GM18951 (cell line): ENCODE measurements at regions not wholly inside any gene's neighbourhood (a gene's known extent, or its start where the extent isn't known, plus 50 kb on each side); places are given as distances from the start of the nearest gene placed in this dataset.

Experiments
- POLR2A ChIP-seq: IDR thresholded peaks from 4 replicates; pipeline ENCODE4 v1.6.1; 2011; ENCODE audit warnings: mild to moderate bottlenecking; ENCODE audit not compliant: insufficient read length, insufficient read depth; ENCODE audit errors: extremely low read depth
- in situ Hi-C: fragments of 300-500 bp; cut with MboI; formaldehyde crosslinking; loops from one replicate; pipeline ENCODE4 v1.12.0; 2022; ENCODE audit warnings: low sequenced_read_pairs, mixed read lengths, inconsistent platforms; ENCODE audit not compliant: unreplicated experiment

DNA sequence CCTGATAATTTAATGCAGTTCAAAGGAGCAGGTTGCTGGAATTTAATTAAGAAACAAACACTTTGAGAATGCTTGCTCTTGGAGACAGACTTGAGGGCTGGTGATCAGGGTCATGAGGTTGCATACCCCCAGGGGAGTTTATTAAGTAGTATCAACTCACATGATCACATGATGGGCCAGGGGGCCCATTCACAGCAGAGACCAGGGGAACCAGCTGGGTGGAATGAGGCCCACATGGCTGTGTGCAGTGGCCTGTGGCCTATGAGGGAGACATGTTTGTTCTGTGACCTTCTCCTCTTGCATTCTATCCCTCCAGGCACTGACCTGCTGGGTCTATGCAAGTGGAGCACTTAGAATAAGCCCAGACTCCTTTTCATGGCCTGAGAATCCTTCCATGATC, 266.6 kb upstream of the PWP1 start:
- no peak for TF ChIP-seq POLR2A

DNA sequence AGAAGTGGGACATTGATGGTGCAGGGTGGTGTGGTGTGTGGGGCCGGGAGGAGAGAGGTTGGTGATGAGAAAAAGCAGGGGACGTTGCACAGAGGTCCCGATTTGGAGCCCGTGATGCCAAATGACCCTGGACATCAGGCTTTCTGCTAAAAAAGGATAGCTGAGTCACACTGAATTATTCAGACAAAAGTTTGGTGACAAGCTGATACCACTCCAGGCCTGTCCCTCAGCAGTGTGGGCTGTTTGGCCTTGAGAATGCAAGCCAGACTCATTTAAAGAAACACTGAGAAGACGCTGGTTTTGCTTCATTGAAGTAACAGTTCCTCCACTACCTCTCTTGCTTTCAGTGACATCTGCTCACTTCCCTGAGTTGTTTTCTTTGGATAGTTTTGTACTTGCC, 262.1 kb upstream of the PWP1 start:
- no peak for TF ChIP-seq POLR2A
- in situ Hi-C loops: no loop called here

More for the DNA sequence above, 266.6 kb upstream of the PWP1 start:
- in situ Hi-C loops: no loop called here

DNA sequence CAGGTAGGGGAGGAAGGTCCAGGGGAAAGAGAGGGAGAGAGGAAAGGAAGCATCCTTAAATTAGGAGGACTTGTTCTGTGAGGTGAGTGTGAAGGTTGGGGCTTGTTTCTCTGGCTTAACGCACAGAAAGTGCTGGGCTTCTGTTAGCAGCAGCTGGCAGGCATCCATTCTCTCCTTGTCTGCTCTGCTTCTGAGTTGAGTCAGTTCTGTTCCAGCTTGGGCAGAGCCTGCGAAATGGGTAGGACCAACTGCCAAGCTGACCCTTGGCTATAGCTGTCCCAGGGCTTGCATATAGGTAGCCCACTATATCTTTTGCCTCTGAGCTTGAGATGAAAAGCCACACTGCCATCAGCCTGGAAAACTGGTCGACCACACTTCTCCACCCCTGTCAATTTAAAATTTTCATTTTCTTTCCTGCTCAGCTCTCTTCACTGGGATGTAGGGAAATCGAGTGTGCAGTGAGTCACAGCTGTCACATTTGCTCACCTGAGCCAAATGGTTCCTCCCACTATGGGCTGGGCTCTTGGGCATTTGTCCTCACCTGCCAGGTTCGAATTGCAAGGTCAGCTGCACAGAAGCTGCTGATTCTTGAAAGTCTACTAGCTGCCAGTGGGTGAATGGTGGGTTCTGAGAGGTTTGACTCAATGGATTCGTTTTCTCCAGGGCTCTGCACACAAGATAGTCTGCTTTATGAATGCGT, 256.4 kb upstream of the PWP1 start:
- no peak for TF ChIP-seq POLR2A
- in situ Hi-C loops: no loop called here

DNA sequence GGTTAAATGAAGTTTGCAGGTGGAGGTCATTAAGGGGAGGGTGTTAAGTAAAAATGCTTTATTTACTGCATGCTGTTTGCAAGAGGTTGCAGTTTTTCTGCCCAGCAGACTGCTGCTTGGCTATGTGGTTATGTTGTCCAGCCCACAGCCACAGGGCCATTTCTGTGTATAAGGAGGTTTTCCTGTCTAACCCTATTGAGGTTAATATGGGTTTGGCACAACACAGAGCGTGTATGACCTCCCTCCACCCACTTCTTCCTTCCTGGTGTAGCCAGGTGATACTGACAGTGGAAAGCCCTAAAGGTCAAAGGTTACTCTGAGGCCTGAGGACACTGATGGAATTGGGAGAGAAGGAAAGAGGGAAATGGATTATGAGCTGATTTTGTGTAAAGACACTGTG, 253.7 kb upstream of the PWP1 start:
- in situ Hi-C loops: no loop called here
- TF ChIP-seq POLR2A: no peak

DNA sequence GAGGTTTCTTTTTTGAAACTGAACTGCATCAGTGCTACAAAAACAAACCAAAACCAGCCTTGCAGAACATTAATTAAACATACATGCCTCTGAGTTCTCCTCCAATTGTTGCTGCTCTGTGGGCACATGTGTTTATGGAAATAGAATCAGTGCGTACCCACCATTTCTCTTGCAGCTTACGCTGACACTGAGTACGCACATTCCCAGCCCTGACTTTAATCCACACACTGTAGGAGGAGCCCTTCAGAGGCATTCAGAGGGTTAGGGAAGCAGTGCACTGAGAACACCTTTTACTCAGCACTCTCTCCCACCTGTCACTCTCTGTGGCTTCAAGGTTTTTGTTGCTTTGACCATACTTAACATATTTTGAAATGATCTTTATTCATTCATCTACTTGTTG, 250.5 kb upstream of the PWP1 start:
- in situ Hi-C loops: no loop called here

DNA sequence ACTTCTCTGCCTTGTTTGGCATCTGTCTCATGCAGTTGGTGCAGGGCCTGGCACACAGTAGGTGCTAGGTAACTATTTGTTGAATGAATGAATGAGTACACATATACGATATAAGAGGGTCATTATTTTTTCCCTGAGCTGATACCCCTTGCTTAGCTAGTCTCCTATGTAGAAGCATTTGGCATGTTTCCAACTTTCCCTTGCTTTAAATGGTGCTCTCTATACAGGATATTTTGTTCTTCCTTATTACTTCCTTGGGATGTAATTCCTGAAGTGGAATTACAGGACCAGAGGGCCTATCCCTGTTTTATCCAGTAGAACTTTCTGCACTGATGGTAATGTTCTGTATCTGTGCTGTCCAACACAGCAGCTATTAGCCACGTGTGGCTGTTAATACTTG, 250.1 kb upstream of the PWP1 start:
- in situ Hi-C loops: no loop called here
- no peak for TF ChIP-seq POLR2A

More for the DNA sequence above, 250.5 kb upstream of the PWP1 start:
- TF ChIP-seq POLR2A: no peak

DNA sequence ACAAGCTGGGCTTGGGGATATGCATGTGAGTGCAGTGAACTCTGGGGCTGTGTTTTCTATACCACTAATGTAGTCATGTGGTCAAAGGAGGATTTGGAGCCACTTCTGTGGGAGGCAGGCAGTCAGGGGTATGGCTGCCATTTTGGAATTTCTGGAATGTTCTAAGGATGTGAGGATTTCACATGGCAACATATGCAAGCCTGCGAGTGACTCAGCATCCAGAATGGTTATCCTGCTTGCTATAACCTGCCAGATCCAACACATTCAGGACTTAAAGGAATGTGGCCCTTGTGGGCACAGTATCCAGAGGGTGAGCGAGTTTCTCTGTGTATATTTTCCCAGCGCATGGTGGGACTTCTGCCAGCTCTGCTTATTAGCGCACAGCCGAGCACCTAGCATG, 249.2 kb upstream of the PWP1 start:
- no peak for TF ChIP-seq POLR2A
- in situ Hi-C loops: no loop called here

DNA sequence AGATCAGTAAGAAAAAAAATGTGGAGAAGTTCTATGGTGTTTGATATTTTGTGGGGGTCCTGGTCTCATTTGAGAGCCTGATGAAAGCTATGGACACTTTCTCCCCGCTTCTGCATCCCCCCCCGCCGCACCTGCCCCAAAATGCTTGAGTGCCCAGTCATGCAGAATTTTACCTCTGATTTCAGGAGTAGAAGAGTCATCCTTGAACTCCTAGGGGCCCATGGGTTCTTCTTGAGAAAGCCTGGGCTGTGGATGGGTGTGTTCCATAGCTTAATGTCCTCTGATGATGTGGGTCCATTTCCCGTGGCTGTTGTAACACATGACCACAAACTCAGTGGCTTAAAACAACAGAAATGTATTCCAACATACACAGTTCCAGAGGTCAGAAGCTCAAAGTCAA, 248.8 kb upstream of the PWP1 start:
- in situ Hi-C loops: no loop called here
- TF ChIP-seq POLR2A: no peak

DNA sequence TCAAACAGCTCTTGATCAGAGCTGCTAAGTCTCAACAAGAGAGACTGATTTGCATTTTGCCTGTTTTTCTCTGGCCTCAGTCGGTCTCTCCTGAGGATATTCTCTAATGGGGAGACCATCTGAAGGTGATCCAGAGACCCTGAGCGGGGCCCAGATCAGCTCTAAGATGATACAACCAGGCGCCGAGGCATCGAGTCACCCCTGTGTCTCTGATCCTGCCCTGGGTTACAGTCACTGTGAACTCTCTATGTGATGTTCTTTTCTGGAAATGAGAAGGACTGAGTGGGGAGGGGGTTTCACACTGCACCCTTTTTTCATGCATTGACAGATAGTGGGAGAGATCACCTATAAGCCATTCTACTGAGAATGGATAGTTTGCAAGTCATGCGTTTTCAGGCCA, 247.6 kb upstream of the PWP1 start:
- in situ Hi-C loops: no loop called here
- TF ChIP-seq POLR2A: no peak

DNA sequence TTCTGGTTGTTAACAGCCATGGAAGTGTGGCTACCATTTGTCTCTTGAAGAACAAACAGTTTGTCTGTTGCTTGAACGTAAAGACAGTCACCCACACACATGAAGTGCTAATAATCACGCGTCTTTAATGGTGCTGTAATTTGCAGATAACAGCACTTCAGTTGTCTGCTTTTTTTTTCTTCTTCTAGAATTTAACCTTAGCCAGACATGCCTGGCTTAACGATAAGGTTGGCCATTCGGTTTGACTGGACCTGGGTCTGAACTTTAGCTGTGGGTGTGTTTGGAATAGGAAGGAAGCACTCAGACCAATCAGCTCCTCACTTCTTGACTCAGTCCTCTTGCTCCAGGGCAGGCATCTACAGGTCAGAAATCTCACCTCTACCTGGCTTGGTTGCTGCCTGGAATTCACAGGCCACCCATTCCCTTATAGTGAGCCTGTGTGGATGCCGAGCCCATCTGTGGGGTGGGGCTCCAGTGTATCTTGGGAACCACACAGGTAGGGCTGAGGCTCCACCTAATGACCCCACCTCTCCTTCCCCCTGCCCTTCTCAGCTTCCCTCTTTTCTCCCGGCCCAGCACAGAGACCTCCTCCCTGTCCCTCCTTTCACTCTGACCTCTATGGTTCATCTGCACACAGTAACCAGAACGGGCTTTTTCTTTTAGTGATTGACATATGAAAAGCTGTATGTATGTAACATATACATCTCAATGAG, 246.4 kb upstream of the PWP1 start:
- TF ChIP-seq POLR2A: no peak
- in situ Hi-C loops: no loop called here

DNA sequence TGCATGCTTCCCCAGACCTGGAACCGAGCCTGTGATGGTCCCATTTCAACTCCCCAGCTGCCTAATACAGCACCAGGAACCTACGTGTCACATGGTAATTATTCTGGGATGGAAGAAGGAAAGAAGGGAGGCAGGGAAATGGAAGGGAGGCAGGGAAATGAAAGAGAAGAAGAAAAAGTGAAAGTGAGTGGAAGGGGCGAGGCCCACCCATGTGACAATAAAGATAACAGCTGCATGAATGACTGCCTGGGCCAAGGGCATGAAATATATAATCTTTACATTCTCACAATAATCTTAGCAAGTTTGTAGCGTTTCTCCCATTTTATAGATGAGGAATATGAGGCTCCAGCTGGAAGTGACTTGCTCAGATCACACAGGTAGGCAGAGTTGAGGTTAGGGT, 245.0 kb upstream of the PWP1 start:
- in situ Hi-C loops: no loop called here
- no peak for TF ChIP-seq POLR2A

DNA sequence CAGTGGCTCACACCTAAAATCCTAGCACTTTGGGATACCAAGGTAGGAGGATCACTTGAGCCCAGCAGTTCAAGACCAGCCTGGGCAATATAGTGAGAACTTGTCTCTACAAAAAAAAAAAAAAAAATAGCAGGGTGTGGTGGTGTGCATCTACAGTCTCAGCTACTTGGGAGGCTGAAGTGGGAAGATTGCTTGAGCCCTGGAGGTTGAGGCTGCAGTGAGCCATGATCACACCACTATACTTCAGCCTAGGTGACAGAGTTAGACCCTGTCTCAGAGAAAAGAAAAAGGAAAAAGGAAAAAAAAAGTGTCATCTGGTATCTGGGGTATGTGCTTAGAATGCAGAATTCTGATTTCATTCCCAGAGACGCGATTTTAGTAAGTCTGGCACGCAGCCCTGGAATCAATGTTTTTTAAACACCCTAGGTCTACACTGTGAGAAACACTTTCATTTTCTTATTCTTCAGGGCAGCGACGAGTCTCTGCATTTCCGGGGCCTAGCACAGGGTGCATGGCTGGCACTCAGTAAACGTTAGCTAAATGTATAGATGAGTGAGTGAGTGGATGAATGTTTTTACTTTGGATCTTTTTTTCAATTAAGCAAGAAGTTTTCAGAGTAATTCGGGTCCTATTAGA, 243.8 kb upstream of the PWP1 start:
- no peak for TF ChIP-seq POLR2A
- in situ Hi-C loops: no loop called here

DNA sequence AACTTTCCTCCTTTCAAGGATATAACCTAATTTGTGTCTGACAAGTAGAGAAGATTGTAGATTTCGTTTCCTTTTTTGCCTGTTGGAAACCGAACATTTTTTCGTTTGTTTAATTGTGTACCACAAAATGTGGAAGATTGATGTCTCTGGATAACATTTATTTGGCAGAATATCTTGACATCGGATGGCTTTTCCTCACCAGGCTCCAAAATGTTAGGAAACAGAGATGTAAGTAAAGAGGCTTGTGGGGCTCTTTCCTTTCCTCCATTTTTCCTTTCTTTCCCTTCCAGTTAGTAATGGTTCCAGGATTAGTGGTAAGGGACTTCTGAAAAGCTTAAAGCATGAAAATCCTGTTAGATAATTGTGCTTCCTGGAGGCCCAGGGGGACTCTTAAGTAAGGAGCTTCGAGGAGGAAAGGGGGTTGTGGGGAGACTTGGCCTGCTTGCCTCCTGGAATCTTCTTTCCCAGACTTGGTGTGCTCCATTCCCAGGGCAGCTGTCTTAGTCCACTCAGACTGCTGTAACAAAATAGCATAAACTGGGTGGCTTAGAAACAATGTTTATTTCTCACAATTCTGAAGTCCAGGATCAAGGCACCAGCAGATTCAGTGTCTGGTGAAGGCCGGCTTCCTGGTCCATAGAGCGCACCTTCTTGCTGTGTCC, 243.1 kb upstream of the PWP1 start:
- in situ Hi-C loops: no loop called here
- TF ChIP-seq POLR2A: no peak

DNA sequence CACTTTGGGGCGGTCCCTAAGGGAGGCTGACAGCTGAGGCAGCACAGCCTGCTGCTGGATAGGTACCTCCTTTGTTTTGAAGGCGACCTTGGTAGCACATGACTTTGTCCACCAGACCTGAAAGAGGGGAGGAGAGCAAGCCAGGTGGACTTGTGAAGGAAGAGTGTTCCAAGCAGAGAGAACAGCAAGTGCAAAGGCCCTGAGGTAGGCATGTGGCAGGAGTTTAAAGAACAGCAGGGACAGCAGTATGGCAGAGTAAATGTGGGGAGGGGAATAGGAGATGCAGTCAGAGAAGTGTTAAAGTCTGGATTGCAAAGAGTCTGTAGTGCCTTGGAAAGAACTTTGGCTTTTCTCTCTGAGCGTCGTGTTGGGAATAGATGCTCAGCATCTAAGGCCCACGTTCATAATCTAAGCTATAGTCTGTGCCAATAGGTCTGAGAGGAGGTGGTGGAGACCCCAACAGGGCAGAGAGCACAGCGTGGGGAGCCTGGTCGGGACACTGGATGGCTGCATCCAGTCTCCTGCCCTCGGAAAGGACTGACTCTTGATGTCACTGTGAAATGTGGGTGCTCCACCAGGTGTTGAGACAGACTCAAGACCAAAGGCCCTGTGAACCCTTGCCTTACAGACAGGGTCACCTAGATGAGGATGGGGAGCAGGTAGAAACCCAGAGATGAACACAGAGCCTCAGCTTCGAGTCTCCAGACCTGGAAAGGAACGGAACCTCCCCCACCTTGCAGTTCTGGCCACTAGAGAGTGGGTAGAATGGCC, 242.1 kb upstream of the PWP1 start:
- in situ Hi-C loops: no loop called here
- no peak for TF ChIP-seq POLR2A
